GM12878 (cell line): ENCODE measurements at regions not wholly inside any gene's neighbourhood (a gene's known extent, or its start where the extent isn't known, plus 50 kb on each side); places are given as distances from the start of the nearest gene placed in this dataset.

ENCODE experiments used
- ATAC-seq: fragments of 200-7000 bp; cut with Tn5 transposase; 3 replicates; pipeline ENCODE4 v1.9.1; 2020; ENCODE audit warnings: mild to moderate bottlenecking, moderate library complexity
- BruUV-seq: library from RNA; stranded (reverse); fragments of 400-500 nt; replicated peaks from 2 replicates; lab custom pipeline; 2021; lab: Mats Ljungman, UMichigan
- CTCF ChIA-PET: fragments of 300-600 bp; sonication (Branson Sonifier 250); formaldehyde crosslinking; extraction: SDS; loops from one replicate; lab custom pipeline; 2021; ENCODE audit warnings: inconsistent platforms; lab: Yijun Ruan, JAX
- POLR2A ChIA-PET: fragments of 350-600 bp; formaldehyde crosslinking; extraction: SDS; loops from one replicate; lab custom pipeline; 2021; ENCODE audit warnings: inconsistent platforms; lab: Charles Lee
- RAD21 ChIA-PET: fragments of 300-600 bp; sonication (Branson Sonifier 250); formaldehyde crosslinking; loops from one replicate; lab custom pipeline; 2023; ENCODE audit warnings: antibody characterized with exemption; ENCODE audit not compliant: unreplicated experiment; lab: Charles Lee
- SMC1A ChIA-PET: fragments of 300-600 bp; sonication (Branson Sonifier 250); formaldehyde crosslinking; loops from one replicate; lab custom pipeline; 2023; ENCODE audit not compliant: unreplicated experiment, uncharacterized antibody; lab: Charles Lee
- DNase-seq: peaks from one replicate; pipeline ENCODE4 v3.0.0-alpha.2; 2011; ENCODE audit warnings: low read depth, low spot score
- FAIRE-seq: peaks from 3 replicates; lab custom pipeline; 2011; peaks lifted over from hg19 to GRCh38; lab: Jason Lieb, UNC
- H2AFZ ChIP-seq: 2 replicates; pipeline ENCODE4 v1.6.0; 2011; ENCODE audit warnings: low read depth, low read length, control low read depth; ENCODE audit not compliant: control insufficient read depth
- H3K27ac ChIP-seq: 2 replicates; pipeline ENCODE4 v1.5.1; 2011; ENCODE audit warnings: control low read depth; ENCODE audit not compliant: control insufficient read depth, insufficient read depth
- H3K27me3 ChIP-seq, 2 experiments: replicated peaks in 1 of 2; 2 replicates each; pipeline versions ENCODE4 v1.6.0 to v1.6.1; 2011; ENCODE audit warnings: low read length in 1 of 2; ENCODE audit not compliant: control insufficient read depth in 2 of 2, insufficient read depth in 2 of 2
- H3K36me3 ChIP-seq, 2 experiments: 2 replicates each; pipeline ENCODE4 v1.5.1; 2011; ENCODE audit warnings: low read length in 1 of 2; ENCODE audit not compliant: control insufficient read depth in 2 of 2, insufficient read depth in 2 of 2
- H3K4me1 ChIP-seq: 2 replicates; pipeline ENCODE4 v1.6.1; 2011; ENCODE audit warnings: mild to moderate bottlenecking, low read length, moderate library complexity, mixed read lengths; ENCODE audit not compliant: control insufficient read depth, insufficient read depth
- H3K4me2 ChIP-seq: 2 replicates; pipeline ENCODE4 v1.6.0; 2011; ENCODE audit warnings: control low read depth; ENCODE audit not compliant: control insufficient read depth, insufficient read depth
- H3K4me3 ChIP-seq: fragments of 200-600 bp; sonication (generic); 2 replicates; pipeline ENCODE4 v1.5.1; 2016
- H3K79me2 ChIP-seq: 2 replicates; pipeline ENCODE4 v1.6.0; 2011; ENCODE audit warnings: low read length; ENCODE audit not compliant: control insufficient read depth, insufficient read depth
- H3K9ac ChIP-seq: 2 replicates; pipeline ENCODE4 v1.8.0; 2011; ENCODE audit warnings: low read length, control low read depth, mixed read lengths; ENCODE audit not compliant: control insufficient read depth, insufficient read depth
- H3K9me3 ChIP-seq: replicated peaks from 3 replicates; pipeline ENCODE4 v1.5.1; 2011; ENCODE audit warnings: mild to moderate bottlenecking, low read length; ENCODE audit not compliant: control insufficient read depth, insufficient read depth
- H4K20me1 ChIP-seq: 2 replicates; pipeline ENCODE4 v1.6.0; 2011; ENCODE audit not compliant: control insufficient read depth, insufficient read depth
- ATF7 ChIP-seq: fragments of 450-650 bp; IDR thresholded peaks from 2 replicates; pipeline ENCODE4 v1.6.1; 2016; ENCODE audit warnings: low read depth, mild to moderate bottlenecking
- PAX8 ChIP-seq: fragments of 450-650 bp; IDR thresholded peaks from 2 replicates; pipeline ENCODE4 v1.6.1; 2017; ENCODE audit warnings: mild to moderate bottlenecking, moderate library complexity
- SP1 ChIP-seq: IDR thresholded peaks from one replicate; pipeline ENCODE4 v1.6.1; 2011; ENCODE audit warnings: low read depth, low read length
- SPI1 ChIP-seq: IDR thresholded peaks from 2 replicates; pipeline ENCODE4 v1.6.1; 2011; ENCODE audit warnings: low read depth, mild to moderate bottlenecking, low read length, moderate library complexity, borderline replicate concordance; ENCODE audit not compliant: insufficient read depth
- SRF ChIP-seq, 2 experiments: IDR thresholded peaks; 2 replicates each; pipeline ENCODE4 v1.6.1; 2011; ENCODE audit warnings: low read depth in 2 of 2, low read length in 2 of 2, mild to moderate bottlenecking in 1 of 2, moderate library complexity in 1 of 2
- TAF1 ChIP-seq: IDR thresholded peaks from 2 replicates; pipeline ENCODE4 v1.6.1; 2011; ENCODE audit warnings: mild to moderate bottlenecking, low read depth, low read length, borderline replicate concordance
- TBL1XR1 ChIP-seq: IDR thresholded peaks from 2 replicates; pipeline ENCODE4 v1.6.1; 2012; ENCODE audit warnings: low read depth, low read length, improper control_type of control experiment
- TCF12 ChIP-seq: IDR thresholded peaks from 2 replicates; pipeline ENCODE4 v1.6.1; 2011; ENCODE audit warnings: low read depth, mild to moderate bottlenecking, low read length
- ZNF384 ChIP-seq: IDR thresholded peaks from 2 replicates; pipeline ENCODE4 v1.6.1; 2012; ENCODE audit warnings: low read depth, mild to moderate bottlenecking, low read length, improper control_type of control experiment, borderline replicate concordance
- ZSCAN29 ChIP-seq: fragments of 450-650 bp; IDR thresholded peaks from 2 replicates; pipeline ENCODE4 v1.6.1; 2017; ENCODE audit warnings: mild to moderate bottlenecking, moderate library complexity
- ZZZ3 ChIP-seq: IDR thresholded peaks from 2 replicates; pipeline ENCODE4 v1.6.1; 2011; ENCODE audit warnings: low read depth; ENCODE audit not compliant: control insufficient read depth, insufficient read length
- in situ Hi-C: fragments of 300-500 bp; cut with MboI; formaldehyde crosslinking; loops from 9 replicates; pipeline ENCODE4 v1.14.3; 2018; ENCODE audit warnings: mixed read lengths
- intact Hi-C: fragments of 100-400 bp; cut with micrococcal nuclease; formaldehyde crosslinking; loops from one replicate; pipeline ENCODE4 v1.14.2; 2022; ENCODE audit not compliant: unreplicated experiment

DNA sequence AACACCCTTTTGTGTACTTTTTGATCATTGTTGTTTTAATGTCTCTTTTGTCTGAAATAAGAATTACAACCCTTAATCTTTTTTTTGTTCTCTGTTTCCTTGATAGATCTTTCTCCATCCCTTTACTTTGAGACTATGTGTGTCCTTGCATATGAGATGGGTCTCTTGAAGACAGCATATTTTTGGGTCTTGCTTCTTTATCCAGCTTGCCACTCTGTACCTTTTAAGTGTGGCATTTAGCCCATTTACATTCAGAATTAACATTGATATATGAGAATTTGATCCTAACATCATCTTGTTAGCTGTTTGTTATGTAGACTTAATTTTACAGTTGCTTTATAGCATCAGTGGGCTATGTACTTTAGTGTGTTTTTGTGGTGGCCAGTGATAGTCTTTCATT, 382.5 kb downstream of the MED10 start:
- ChIA-PET CTCF (no interaction called here), POLR2A (no interaction called here), SMC1A (no interaction called here), RAD21 (no interaction called here)
- BruUV-seq: no TSS peak
- in situ Hi-C loops: no loop called here
- FAIRE-seq: no peak
- Histone ChIP-seq H3K27ac (no peak overlapping the region), H2AFZ (no peak overlapping the region), H3K4me3 (no peak overlapping the region), H3K79me2 (no peaks in the 10 kb centered on the region), H4K20me1 (no peaks in the 10 kb centered on the region), H3K4me2 (no peak overlapping the region), H3K27me3 (no peaks in the 10 kb centered on the region), H3K9ac (no peak overlapping the region), H3K36me3 (no peaks in the 10 kb centered on the region), H3K9me3 (no peaks in the 10 kb centered on the region; the same call in 2 of the 3 replicates), H3K4me1 (no peaks in the 10 kb centered on the region)
- TF ChIP-seq ZZZ3 (no peak), PAX8 (no peak), ZNF384 (no peak), ATF7 (no peak), SP1 (no peak), ZSCAN29 (no peak), TBL1XR1 (no peak), TAF1 (no peak), SRF (IDR thresholded peaks at IDR 0.05; ENCODE audit: low read depth in 2 of 2, low read length in 2 of 2) (no peak), SPI1 (no peak), TCF12 (no peak)
- intact Hi-C loops: no loop called here
- ATAC-seq: no peak
- DNase-seq: no peak
